ENCODE measurements at regions not wholly inside any gene's neighbourhood (a gene's known extent, or its start where the extent isn't known, plus 50 kb on each side); places are given as distances from the start of the nearest gene placed in this dataset.

- DNase-seq, result no peak
These were observed 50.6 kb upstream of the L3MBTL4 start for GRCh38 chr18:6465281-6465680.

DNA sequence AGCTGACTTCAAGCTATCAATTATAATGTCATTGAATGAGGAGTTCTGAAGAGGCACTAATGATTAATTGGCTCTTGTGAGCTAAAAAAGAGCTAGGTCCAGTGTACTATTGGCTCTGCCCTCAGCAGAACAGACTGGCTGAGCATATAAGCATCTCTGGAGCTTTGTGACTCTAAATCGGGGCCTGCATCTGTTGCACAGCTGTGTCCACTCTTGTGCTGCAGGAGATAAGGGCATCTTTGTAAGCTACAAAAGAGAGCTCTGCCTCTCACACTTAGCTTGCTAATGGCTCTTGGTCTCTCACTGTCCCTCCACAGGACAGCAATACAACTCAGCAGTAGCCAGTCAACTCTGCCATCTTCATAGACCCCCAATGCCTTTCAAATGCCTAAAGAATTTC is 61.5 kb upstream of the L3MBTL4 start:
- DNase-seq, result no peak

DNA sequence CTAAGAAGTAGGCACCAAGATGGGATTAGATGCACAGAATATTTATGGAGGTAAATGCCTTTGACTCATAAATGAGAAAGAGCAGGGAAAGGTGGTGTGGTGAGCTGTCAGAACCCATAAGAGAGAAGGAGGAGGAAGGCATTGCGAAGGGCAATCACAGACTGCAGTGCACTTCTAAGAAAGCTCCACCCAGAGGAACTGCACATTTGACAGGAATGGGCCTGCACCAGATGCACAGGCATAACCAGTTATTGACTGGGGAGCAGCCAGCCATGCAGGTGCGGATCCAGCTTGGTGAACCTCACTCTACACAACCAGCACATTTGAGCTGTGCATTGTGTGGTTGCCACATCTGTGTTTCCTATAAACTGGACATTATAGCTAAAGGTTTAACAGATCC is 62.2 kb upstream of the L3MBTL4 start:
- DNase-seq, result no peak

DNA sequence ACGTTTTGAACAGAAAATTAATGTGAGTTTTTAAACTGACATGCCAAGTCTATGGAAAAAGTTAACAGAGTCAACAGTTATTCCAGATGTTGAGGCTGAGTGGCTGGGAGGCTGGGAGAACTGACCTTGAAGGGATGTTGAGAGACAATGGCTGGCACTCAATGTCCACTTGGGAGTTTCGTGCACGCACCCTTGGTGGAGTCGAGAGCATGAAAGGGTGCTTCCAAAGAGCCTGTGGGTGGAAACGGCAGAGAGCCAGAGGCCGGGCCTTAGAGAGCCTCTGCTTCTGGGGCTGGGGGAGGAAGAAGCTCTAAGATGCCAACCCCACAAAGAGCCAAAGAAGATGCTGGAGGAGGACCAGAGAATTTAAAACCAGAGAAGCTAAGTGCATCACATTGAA is 63.4 kb upstream of the L3MBTL4 start:
- DNase-seq, result no peak

DNA sequence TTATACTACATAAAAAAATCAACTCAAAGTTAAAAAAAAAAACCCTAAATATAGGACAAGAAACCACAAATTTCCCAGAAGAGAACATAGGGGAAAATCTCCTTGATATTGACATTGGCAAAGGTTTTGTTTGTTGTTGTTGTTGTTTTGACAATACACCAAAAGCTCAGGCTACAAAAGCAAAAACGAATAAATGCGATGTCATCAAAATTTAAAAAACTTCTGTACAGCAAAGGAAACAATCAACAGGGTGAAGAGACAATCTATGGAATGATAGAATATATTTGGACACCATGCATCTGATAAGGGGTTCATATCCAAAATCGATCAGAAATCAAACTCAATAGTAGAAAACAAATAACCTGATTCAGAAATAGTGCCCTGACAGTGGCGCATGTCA is 65.0 kb upstream of the L3MBTL4 start:
- no peak for DNase-seq

- no peak for DNase-seq
These were observed 67.7 kb upstream of the L3MBTL4 start for GRCh38 chr18:6482198-6482977.

DNA sequence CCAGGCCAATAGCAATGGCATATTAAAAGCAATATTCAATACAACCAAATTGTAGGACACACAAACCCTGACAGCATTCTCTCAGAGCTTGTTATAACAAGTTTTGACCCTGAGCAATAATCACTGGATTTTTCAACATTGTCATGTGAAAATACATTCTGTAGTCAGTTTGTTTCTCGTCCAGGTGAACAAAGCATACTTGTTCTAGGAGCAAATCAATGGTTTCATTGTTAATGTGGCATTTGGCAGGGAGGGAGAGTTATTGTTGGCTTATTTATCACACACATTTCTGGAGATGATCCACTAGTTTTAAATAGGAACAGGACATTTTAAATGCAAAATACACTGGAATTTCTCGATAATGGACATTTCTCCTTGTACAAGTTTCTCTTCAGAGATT is 69.9 kb upstream of the L3MBTL4 start:
- DNase-seq, result no peak

GRCh38 chr18:6486313-6486712 is 71.6 kb upstream of the L3MBTL4 start:
- no peak for DNase-seq

GRCh38 chr18:6486764-6487426 is 72.2 kb upstream of the L3MBTL4 start:
- DNase-seq, result no peak

DNA sequence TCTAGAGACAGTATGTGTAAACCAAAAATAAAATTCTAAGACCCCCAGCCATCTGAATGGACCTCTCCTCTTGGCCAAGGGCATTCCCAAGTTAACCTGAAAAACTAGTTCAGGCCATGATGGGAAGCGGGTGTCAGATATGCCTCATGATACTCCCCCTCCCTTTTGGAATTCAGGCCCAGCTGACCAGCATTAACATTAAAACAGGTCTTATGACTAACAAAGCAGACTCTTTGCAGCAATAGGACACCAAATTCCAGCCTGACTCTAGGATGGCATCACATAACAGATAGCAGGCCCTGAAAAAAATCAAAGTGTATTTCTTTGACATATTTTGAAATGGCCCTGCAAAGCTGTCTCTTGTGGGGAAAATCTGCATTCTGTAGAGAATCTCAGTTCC is 73.3 kb upstream of the L3MBTL4 start:
- no peak for DNase-seq

DNA sequence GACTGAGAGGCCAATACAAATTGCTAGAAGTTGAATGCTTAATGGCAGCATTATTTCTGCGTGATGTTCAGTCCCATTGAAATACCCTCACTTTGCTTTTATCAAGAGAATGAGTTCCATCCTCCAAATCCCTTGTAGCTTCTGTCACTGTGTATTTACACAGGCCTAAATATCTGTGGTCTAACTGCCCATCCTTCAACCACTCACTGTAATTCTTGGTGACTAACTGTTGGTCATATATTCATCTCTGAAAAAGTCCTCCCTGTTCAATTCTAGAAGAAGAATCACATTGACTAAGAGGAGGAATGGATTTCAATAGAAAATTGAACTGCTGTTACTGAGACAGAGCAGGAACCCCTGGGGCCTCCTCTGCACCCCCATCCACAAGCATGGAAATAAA is 74.2 kb upstream of the L3MBTL4 start:
- no peak for DNase-seq

- no peak for DNase-seq
These were observed 75.3 kb upstream of the L3MBTL4 start for GRCh38 chr18:6489977-6490376.

DNA sequence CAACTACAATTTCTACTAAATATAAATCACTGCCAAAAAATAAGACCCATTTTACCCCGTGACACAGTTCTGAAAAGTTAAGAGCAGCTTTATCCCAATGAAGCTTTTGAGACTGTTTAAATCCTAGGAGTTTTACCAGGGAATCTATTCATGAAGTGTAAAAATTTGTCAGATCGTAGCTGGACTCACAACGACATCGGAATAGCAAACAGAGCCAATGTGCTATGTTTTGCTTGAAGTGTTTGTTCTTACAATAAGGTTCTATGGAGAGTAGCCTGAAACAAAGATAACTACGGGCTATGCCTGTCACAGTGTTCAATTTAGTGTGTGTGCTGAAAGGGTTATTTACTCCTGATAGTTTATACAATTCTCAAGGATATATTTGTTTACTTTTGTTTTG is 78.5 kb upstream of the L3MBTL4 start:
- no peak for DNase-seq

DNA sequence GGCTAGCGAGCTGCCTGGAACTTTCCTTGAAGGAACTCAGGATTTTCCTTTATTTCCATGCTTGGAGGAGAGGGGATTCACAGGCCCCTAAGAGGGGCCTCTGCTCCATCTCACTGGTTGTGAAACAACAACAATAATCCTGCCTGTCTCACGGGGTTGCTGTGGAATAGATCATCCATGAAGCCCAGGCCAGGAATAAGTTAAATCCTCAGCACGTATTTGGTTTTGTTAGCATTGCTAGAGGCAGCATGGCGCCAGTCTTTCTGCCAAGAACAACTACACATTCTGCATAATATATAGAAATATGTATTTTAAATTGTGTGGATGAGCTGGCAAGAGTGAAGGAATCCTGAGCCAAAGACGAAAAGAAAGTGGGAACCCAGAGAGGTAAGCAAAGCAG is 80.8 kb upstream of the L3MBTL4 start:
- no peak for DNase-seq

- DNase-seq, result no peak
These were observed 82.8 kb upstream of the L3MBTL4 start for GRCh38 chr18:6497543-6497942.

DNA sequence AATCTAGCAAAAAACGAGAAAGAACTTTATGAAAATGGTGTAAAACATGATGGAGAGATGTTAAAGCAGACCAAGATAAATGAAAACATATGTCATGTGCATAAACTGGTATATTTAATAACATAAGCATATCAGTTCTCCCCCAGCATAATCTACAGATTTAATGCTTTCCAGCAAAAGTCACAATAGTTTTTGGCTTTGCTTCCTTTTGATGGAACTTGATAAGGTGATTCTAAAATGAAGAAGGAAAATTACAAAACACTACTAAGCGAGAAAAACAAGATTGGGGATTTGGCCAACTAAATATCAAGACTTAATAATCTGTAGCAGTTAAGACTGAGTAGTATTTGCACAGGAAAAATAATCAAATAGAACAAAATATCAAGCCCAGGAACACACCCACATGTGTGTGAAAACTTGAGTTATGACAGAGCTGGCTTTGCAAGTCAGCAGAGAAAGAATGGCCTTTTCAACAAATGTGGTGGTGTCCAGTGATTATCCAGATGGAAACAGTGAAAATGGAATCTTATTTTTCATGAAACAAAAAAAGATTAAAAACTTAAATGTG is 83.7 kb upstream of the L3MBTL4 start:
- no peak for DNase-seq

DNA sequence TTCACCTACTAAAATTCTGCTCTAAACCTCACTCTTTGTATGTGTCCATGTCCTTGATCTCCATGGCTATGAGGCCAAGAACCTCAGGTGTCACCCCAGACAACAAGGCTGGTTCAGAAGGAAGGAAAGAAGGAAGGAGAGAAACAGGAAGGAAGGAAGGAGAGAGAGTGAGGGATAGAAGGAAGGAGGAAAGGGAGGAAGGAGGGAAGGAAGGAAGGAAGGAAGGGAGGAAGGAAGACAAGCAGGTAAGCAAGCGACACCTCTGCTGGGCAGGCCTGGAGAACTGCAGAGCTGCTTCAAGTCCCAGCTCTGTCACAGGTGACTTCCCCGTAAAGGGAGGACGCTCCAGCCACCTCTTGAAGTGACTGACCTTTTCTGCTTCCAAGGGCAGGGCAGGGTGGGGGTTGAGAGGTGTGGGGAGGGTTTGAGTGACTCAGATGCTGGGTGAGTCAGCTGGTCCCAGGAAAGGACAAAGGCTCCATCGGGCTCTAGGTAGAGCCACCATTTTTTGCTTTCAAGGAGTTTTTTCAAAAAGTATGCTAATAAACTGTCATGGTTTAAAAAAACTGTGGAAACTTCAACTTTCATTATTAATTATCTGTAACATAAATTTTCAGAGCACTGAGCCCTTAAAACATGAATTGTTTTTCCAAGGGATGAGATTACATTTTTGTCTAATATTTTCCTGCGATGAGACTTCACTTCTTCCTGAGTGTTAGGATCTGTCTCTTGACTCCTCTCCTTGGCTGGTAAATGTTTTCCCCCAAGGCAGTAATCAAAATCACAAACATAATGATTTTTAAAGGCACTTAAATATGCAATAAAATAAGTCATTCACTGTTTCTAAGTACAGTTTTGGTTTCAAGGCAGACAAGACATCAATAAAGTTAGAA is 90.1 kb upstream of the L3MBTL4 start:
- DNase-seq, result no peak

DNA sequence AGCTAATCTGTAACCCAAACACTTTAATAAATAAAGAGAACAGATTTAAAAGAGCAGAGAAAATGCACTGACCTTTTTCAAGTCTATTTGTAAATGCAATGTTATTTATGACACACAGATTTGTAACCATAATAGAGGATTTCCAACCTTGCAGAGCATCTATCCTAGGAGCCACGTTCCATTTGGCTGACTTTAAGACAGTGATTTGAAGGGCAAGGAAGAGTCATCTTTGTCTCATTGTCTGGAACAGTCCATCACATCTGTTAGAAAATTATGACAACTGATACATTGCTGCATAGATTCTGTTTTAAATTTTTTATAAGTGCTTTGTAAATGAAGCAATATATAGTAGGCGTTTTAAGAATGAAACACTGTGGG is 90.8 kb upstream of the L3MBTL4 start:
- DNase-seq, result no peak

- no peak for DNase-seq
These were observed 94.7 kb upstream of the L3MBTL4 start for GRCh38 chr18:6509417-6509816.

- no peak for DNase-seq
These were observed 95.1 kb upstream of the L3MBTL4 start for GRCh38 chr18:6509832-6510231.

- DNase-seq, result no peak
These were observed 106.2 kb upstream of the L3MBTL4 start for GRCh38 chr18:6520901-6521300.

- DNase-seq, result peak; percentile 35
These were observed 107.2 kb upstream of the L3MBTL4 start for GRCh38 chr18:6521803-6522418.

DNA sequence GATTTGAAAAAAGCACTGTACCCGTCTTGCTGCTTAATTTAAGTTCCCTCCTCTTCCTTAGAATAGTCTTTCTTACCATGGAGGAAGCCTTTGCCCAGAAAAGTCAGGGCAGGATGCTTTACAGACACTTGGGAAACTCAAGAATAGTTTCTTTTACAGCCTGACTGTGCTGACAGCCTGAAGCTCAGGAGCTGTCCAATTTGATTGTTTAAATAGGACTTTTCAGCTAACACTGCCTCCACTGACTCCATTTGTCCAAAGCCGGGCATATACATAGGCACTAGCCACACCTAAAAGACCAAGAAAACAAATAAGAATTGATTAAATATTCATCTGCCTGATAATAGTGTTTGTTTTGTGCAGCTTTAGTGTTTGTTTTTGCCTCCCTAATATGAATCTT is 110.9 kb upstream of the L3MBTL4 start:
- DNase-seq, result no peak
